GM10266 (cell line): ENCODE measurements at regions not wholly inside any gene's neighbourhood (a gene's known extent, or its start where the extent isn't known, plus 50 kb on each side); places are given as distances from the start of the nearest gene placed in this dataset.

ENCODE experiments used
- DNase-seq: peaks from one replicate; pipeline ENCODE4 v3.0.0; 2012; ENCODE audit errors: extremely low spot score
- CTCF ChIP-seq: IDR thresholded peaks from 2 replicates; pipeline ENCODE4 v1.5.1; 2012; ENCODE audit warnings: mild to moderate bottlenecking, low read depth; ENCODE audit not compliant: control insufficient read depth, insufficient read depth; ENCODE audit errors: missing control alignments

DNA sequence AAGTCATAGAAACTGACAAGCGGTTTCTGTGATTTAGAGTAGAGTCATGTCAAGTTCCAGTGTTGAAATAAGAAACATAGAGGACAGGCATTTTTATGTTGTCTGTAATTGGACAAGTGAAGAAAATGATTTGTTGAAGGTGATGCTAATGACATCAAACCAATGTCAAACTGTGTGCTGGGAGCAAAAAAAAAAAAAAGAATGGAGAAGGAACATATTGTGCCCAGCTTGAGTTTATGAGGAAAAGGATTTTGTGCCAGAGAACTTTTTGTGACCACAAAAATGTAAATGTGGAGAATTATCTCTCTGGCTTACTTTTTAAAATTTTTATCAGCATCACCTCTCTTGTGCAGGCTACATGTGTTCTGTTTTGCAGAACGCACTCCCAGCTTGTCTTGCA lies 495.7 kb downstream of the RAPGEF2 start:
- no peak for DNase-seq
- no peak for TF ChIP-seq CTCF

DNA sequence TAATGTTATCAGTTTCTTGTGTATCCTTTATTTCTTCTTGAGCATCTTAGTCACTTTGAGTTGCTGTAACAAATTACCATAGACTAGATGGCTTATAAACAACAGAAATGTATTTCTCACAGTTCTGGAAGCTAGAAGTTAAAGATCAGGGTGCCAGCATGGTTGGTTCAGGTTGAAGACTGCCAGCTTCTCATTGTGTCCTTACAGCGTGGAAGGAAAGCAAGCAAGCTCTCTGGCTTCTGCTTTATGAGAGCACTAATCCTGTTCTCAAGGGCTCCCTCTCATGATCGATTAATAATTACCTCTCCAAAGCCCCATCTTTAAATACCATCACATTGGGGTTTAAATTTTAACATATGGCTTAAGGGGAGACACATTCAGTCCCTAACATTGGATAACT lies 497.2 kb downstream of the RAPGEF2 start:
- no peak for TF ChIP-seq CTCF
- DNase-seq: no peak

DNA sequence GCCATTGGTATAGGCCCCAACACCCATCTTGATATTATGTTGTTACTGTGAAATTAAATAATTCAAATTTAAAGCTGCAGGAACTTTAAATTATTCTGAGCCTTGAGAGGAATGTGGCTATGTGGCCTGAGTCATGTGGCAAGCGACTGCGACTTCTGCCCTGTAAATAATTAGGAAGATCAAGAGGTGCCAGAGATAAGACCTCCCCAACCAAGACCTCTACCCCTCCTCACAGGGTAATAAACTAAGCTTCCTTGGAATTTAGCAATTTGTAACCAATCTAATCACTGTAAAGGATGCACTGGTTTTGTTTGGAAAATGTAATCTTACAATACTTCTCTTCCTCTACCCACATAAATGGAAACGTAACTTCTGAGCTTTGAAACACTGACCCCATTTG lies 501.9 kb downstream of the RAPGEF2 start:
- DNase-seq: no peak
- no peak for TF ChIP-seq CTCF

- DNase-seq: no peak
- no peak for TF ChIP-seq CTCF
These were observed 504.0 kb downstream of the RAPGEF2 start for GRCh38 chr4:159606835-159607234.

DNA sequence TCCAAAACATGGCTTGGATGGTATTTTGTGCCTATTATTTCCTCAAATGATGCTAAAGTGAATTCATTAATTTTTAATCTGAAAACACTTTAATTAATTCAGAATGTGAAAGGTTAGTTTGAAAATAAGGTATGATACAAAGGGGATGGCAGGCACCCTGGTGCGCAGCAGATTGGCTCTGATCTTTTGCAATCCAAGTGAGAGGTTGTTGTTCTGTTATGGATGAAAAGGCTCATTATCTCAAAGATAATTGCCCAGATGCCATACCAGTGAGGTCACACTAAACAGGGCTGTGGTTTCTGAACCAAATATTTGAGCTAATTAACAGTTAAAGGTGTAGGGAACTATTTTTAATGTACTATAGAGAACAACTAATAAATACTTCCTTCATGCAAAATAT lies 504.9 kb downstream of the RAPGEF2 start:
- TF ChIP-seq CTCF: no peak
- no peak for DNase-seq

GRCh38 chr4:159608436-159608835 lies 505.6 kb downstream of the RAPGEF2 start:
- no peak for DNase-seq
- TF ChIP-seq CTCF: no peak

DNA sequence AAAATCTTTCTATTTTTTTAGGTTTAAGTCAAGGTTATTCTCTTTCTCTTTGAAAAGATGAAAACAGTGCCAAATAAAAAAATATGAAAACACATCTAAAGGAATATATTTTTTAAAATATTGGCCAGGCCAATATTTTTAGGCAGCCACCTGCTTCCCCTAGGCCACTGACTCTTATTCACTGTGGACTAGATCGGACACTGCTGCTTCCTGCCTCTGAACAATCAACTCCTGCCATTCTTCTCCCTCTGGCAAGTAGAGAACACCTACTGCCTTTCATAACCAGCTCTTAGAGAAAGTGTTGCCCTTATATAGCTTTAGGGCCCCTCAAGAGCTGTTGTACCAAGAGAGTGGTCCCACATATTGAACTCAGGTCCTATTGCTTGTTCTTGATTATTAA lies 529.2 kb downstream of the RAPGEF2 start:
- DNase-seq: no peak
- no peak for TF ChIP-seq CTCF
